Activated CD4-positive, alpha-beta T cell treated with anti-CD3 and anti-CD28 coated beads, Interleukin-2, amount 50 U/mL, for 48 hours (primary cell): ENCODE measurements at regions not wholly inside any gene's neighbourhood (a gene's known extent, or its start where the extent isn't known, plus 50 kb on each side); places are given as distances from the start of the nearest gene placed in this dataset.

Source experiments
- DNase-seq, 2 experiments: peaks; one replicate each; pipeline ENCODE4 v3.0.0-alpha.2; 2020

DNA sequence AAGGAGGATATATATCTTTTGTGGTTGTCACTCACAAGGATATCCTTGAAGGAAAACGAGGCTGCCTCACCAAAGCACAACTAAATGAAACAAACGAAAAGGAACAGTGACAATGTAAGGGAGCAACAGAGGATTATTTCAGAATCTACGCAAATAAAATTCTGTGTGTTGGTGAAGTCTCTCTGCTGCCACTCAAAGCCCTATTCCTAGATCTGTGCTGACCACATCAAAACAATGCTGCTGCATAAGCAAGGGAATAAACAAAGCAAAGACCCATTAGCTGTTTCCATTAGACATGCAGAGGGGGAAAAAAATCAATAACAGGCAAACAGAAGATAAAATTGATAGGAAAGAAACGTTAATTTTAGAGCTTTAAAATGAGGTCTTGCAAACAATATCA is 204.4 kb downstream of the MZT1 start:
- DNase-seq, result no peak

DNA sequence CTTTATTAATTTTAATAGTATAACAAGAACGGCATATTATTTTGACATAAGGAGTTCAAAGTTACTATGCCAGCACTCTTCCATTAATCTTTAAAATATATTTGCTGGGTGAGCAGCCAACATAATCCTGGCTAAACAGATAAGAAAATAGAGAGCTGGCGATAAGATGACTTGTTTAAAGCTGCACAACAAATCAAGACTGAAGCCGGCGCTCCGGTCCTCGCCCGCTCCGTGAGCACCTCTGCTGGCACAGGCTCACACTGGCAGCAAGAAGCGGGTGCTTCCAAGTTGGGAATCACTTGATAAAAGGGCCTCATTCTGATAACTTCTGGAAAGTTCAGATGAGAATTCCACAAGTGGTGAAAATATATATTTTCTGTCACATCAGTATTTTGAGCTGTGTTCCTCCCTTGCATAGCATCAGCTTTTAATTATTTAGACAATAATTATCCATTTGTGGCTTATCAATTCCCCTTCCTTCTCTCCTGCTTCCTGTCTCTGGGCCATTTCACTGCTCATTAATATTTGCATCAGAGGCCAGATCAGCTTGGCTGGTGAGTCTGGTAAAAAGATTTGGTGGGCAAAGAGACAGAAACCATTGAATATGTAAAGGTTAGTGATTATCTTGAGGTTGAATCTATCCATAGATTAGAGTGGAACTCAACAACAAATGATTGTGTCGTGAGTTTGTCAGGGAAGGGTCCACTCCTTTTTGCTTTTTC is 205.3 kb downstream of the MZT1 start:
- DNase-seq, result no peak

DNA sequence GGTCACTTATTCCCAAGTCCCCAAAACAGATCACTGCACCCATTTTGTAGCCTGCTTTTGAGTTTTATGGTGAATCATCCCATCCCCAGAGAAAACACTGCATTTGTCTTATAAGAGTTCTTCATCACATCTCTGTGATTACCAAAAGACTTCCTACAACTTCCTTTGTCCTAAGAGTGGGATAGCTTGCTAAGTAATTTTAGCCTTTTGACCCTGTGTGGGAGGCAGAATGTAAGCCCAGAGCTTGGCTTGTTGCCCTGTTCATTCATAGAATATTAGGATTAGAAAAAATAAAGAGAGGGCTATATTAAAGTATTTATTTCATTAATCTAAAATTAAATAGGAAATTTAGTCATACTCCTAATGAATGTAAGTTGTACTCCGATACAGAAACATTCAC is 213.3 kb downstream of the MZT1 start:
- no peak for DNase-seq

DNA sequence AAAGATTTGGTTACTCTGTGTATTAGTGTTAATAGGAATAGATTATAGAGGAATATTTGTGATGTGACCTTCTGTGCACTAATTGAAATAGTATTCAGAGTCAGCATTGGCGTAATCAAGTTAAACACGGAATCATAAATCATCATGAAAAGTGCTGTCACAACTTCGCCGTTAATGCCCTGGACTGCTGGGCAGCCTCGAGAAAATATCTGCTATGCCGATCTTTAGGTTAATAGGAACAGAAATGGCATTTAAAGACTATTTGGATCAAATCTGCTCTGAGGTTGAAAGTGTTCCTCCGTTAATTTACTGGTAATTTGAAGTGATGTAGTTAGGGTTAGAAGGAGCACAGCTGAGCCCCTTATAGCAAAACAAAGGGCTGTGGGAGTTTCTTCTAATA is 219.0 kb downstream of the MZT1 start:
- DNase-seq, result no peak

DNA sequence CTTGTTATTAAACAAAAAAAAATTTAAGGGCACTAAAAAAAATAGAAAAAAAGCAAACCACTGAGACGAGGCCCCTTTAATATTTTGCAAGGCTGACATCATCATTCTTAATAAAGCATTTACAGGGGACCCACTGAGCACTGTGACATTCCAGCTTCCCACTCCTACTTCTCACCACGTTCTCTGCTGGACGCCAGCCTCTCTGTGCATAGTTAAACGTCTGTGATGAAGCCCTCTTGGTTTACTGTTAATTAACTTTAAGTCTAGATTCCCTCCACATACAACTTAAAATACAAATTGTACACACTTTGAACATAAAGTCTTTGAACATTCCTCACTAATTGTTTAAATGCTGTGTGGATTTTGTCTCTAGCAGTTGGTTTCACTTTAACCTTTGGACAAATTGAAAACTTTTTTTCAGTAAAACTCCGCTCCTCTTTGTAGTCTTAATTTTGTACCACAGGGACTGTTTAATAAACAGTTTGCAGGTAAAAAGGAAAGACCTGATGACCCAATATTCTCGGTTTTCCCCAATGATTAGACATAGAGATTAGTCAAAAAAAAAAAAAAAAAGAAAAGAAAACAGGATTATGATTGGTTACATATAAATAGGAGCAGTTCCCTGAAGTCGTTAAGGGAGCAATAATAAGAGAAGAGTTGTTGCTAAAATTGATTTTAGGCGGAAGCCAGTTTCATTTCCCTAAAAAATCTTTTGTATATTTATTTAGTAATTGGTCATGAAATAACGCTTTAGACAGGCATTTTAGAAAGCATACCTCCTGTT is 219.8 kb downstream of the MZT1 start:
- DNase-seq, result no peak

DNA sequence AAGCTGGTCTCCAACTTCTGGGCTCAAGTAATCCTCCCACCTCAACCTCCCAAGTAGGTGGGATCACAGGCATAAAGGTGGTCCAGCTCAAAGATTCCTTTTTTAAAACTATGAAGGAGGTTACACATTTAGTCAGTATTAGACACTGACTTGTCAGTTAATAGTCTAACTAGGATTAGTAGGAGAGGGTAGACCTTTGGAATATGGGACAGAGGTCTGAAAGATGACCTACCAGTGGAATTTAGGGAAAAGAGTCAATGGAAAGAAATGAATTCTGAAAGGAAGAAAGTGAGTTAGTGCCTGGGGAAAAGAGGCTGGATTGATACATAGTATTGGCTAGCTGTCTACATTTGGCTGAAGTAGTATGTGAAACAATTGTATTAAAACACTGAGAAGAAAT is 220.7 kb downstream of the MZT1 start:
- DNase-seq, result no peak

DNA sequence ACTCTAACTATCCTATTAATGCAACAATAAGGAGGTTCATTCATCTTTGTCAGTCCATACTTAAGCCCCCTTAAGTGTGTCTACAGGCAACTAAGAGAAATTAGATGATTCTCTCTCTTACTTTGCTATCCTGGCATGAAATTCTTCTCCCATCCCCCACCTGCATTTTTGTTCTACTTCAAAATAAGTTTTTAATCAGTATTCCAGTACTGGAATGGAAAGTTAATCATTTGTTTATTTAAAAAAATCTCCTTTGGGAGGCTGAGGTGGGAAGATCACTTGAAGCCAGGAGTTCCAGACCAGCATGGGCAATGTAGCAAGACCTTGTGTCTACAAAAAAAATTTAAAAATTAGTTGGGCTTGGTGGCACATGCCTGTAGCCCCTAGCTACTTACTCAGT is 222.1 kb downstream of the MZT1 start:
- no peak for DNase-seq

DNA sequence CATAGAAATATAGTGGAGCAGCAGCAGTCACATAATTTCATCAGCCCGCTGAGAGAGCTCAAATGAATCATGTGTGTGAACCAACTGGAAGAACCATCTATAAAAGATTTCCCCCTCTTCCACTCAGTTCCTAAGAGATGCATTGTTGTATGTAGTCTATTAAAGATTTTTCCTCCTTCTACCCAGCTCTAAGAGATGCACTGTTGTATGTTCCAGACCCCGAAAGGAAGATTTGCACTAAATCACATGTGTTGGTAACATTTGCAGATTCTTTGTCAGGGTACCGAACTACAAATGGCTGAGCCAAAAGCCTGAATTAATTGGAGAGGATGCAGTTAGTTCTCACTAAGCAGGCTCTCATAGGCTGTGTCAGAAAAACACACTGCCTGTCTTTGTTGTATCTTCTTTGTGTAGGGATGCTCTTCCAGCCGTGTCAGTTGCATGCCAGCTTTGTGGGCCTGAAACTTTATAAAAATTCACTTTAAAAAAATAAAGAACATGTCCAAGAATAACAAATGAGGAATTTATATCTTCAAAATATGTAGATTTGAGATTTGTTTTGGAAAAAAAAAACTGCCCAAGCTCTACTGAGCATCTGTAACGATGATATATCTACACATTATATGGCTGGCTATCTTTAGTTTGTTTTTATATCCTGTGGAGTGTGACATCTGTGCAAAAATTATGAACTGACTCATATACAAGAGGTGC is 223.1 kb downstream of the MZT1 start:
- no peak for DNase-seq

DNA sequence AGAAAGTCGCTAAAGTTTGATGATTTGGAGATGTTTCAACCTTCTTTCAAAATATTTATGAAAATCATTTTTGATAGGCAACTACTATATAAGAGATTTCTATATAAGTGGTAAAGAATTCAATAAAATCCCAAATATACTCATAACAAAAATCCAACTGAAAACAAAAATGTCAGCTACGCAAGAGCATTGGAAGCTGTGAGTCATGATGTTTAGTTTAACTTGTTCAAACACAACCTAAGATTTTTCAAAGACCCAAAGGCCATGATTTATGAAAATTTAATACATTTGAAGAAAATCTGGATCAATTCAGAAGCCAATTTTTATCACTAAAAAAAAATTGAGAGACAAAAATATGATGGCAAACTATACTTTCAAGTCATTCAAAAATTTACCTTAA is 226.6 kb downstream of the MZT1 start:
- DNase-seq, result no peak

DNA sequence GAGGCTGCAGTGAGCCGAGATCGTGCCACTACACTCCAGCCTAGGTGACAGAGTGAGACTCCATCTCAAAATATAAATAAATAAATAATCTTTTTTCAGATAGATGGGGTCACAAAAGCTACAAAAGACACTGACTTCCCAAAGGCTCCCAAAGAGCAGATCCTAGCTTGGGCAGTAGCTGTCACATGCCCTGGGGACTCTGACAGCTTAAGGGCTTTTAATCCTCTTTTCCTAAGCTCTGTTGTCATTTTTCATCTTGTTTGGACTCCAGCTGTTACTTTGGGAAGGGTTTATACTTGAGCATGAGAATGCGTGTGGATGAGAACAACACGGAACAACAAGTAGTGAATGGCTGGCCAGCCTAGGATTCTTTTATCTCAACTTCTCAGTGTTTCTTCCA is 231.7 kb downstream of the MZT1 start:
- no peak for DNase-seq

DNA sequence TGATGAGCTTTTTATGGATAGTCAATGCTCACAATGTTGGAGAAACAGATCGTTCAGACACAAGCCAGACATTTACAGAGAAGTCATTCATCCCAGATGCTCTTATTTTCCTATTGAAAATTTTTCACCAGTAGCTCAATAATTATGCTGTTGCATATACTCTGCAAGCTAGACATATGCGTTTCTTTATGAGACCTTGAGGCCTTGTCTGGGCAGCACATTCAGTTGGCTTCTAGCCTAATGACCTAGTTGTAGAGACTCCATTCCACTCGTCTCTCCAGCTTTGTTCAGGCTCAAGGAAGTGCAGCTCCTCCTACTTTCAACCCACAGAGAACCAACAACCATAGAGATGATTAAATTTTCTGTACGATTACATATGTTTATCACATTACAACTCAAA is 237.7 kb downstream of the MZT1 start:
- DNase-seq, result no peak

DNA sequence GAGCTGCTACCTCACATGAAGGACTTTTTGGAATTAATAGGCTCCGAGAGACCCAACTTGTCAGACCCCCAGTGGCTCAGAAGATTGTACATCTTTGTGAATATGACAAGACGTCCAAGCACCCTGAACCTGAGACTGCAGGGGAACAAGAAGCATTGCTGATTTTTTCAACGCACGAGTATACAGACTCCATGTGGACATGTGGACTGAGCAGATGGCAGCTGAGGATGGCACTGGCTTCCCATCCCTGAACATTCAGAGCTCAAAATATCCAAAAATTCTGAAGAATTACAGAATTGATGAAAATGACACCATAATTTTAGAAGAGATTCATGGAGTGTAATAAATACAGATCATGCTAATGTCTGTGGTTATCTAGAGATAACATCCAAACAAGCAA is 254.1 kb downstream of the MZT1 start:
- DNase-seq, result no peak

DNA sequence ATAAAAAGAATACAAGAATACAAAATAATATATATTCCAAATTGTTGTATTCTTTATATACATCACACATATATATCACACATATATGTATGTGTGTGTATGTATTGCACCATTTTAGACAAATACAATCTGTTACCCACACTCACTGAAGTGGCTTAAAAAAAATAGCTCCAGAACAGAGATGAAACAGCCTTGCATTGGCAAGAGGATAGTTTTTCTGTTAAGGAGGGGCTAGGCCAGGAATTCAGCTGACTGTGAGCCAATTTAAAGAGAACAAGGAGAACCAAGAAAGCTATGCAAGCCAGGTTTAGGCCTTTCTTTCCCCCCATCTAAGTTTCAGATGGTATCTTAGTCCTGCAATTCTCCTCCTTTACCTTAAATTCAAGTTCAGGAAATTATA is 257.5 kb downstream of the MZT1 start:
- DNase-seq, result no peak

DNA sequence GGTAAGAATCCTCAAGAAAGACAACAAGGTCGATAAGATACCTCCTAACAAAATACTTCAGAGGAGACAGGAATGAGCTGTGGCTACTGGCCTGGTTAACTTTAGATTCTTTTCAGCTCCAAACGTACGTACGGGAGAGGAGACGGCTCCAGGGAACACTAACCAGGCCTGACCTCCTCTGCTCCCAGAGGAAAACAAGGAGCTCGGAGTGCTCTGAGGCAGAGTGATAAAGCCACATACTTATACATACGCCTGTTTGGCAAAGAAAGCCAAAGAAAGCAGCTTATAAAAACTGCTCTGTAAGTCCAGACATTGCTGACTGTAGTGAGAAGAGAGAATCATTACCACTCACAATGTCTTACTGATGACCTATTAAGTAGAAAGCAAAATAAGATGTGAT is 263.9 kb downstream of the MZT1 start:
- no peak for DNase-seq

DNA sequence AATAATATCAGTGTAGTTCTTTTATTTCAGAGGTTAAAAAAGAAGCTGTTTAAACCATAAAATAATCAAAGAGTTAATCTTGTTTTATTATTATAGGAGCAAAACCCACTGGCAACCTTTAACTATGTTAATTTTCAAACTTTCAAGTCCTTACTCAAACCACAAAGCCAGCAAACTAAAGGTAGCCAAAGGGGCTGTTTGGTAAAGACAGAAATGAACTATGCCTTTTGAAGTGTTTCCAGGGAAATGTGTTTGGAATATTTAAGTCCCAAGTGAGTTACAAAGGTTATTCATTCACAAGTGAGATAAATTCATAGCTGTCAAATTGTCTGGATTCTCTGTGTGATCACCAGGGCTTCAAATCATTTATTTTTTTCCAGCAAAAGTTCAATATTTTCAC is 264.7 kb downstream of the MZT1 start:
- DNase-seq, result no peak

DNA sequence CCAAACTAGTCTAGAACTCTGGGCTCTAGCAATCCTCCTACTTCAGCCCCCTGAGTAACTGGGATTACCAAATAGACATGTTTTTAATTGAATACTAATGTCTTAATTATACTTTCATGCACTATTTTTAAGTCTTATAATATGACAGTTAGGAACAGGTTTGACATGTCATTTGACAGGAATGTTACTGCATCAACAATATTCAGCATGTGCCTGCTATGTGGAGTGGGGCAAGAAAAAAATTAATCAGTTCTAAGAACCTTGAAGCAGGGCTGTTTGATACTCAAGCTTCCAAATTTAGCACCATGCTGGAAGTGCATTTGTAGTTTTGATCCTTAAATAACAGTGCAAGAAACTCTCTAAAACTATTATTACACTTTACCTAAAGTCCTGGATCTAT is 265.3 kb downstream of the MZT1 start:
- DNase-seq, result no peak

DNA sequence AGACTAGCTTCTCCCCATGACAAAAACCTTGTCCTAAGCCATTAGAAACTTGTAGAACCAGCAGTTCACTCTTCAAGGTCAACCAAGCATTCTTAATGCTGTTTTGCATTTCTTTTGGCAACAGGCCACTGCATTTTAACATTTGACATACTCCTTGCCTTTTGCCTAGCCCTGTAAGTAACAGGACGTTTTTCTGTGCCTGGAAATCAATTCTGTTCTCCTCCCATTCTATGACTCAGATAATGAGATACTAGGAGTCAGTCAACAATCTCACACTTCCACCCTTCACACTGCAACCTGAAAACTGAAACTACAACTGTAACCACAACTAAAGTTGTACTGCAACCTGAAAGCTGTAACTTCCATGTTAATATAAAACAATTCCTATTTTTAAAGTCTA is 268.7 kb downstream of the MZT1 start:
- DNase-seq, result no peak

DNA sequence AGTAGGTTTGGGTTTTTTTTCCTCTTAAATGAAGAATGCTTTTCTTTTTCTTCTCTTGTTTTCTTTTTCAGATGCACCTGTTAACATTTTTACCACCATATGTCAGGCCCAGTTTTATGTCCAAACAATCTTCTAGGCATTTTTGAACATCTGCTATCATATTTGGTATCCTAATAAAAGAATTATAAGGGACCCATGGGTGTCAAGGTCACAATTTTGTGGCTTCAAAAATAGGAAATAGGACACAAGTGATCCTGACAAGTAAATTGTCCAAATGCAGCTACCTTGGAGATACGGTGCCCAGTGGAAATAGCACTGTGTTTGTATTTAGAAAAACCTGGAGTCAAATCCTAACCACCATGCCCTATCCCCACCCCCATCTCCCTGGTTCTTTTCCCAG is 270.3 kb downstream of the MZT1 start:
- DNase-seq, result no peak

DNA sequence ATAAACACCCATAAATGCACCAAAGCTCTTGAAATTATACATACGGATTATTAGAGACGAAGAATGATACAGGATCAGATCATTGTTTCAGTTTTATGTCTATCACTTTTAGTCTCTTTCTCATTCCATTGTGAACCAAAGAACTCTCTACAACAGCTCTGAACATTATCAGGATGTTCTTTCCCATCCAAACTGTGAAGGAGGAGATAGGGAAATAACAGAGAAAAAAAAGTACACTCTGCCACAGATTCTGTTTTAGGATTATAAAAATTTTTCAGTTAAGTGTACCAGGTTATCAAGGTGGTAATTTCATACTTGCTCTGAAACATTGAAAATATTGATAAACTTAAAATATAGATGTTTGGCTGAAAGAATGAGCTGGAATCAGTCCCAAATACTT is 270.9 kb downstream of the MZT1 start:
- no peak for DNase-seq

DNA sequence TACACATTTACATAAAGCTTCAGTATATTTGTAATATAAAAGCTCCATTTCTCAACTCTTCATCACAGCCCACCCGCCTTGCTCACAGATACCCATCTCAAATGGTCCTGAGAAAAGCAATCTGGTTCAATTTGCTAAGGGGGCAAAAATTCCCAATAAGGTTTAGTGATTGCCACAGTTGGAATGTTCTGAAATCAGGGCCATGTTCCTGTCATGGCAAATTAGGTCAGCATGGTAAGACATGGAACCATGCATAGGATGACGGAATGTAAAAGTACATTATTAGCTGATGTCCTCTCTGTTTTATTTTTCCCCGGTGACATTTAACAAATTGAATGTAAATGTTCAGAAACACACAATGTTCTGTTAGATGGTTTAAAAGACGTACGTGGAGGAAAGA is 274.3 kb downstream of the MZT1 start:
- DNase-seq, result no peak

DNA sequence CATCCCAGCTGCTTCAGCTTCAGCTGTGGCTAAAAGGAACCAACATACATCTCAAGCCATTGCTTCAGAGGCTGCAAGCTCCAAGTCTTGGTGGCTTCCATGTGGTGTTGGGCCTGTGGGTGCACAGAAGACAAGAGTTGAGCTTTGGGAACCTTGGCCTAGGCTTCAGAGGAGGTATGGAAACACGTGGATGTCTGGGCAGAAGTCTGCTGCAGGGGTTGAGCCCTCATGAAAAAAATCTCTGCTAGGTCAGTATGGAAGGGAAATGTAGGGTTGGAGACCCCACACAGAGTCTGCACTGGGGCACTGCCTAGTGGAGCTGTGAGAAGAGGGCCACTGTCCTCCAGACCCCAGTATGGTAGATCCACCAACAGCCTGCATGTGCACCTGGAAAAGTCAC is 279.3 kb downstream of the MZT1 start:
- DNase-seq, result no peak

DNA sequence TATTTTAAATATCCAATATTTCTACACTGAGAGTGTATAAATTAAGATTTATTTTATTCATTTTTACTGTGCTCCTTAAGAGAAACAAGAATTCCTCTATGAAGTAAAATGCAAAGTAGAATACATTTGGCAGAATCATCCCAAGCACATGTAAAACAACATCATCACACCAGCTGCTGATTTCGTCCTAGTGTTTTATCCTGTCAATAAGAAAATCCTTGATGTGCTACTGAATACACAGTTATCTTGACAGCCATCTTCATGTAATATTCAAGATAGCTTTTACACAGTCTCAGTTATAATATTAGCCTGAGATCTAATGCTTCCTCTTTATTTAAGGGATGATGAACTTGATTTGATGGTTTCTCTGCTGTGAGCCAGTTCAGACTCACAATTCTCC is 282.4 kb downstream of the MZT1 start:
- no peak for DNase-seq

DNA sequence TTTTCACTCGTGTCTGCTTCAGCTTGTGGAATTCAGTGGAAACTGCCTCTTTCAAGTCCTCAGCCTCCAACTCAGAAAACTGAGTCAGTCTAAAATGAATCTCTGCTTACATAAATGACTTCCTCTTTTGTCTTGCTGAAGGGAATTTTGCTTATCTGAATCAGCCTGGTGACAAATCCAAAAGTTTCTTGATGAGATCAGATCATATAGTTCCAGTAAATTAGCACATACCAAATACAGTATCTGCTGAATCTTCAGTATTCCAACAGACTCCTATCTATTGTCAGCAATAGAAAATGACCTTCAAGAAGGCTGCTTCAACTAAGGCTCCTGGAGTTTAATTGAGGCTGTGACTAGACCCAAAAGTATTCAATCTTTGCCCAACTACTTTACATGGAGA is 290.0 kb downstream of the MZT1 start:
- DNase-seq, result no peak

DNA sequence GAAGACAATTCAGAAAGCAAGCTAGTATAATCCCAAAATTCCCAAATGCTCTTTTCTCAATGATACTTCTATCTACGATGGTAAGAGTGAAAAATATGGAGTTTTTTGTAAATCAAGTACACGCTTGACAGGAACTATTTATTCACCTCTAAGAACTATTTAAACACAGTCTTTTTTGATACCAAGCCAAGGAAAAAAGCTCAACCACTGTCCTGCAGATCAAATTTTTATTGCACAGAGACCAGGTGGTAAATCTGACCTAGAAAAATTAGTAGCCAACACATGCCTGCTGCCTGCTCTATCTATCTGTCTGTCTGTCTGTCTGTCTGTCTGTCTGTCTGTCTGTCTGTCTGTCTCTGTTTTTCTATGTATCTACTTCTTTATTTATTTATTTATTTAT is 292.2 kb downstream of the MZT1 start:
- no peak for DNase-seq
